ENCODE measurements at regions not wholly inside any gene's neighbourhood (a gene's known extent, or its start where the extent isn't known, plus 50 kb on each side); places are given as distances from the start of the nearest gene placed in this dataset.

DNA sequence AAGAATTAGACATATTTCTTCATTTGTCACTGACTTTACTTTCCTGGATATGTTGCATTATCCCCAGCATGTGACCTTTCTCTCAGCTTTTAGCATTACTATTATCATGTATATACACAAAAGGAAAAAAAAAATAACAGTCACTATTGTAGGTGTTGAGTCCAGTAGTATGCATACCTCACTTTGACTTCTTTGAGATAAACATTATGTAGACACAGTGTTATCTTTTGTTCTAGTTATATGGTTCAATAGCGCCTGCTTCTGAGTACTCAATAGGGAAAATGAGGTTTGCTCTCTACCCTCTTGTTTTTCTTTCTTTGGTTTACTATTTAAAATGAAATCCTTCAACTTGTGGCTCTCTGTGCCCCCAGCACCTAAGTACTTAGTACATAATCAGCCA lies 409.6 kb upstream of the PKN2 start:
- TF ChIP-seq CTCF (IDR thresholded peaks at IDR 0.05) = no peak
- TF ChIP-seq TCF7L2 (IDR thresholded peaks at IDR 0.05; ENCODE audit: low read depth, low read length) = no peak
- TF ChIP-seq POLR2AphosphoS5 (IDR thresholded peaks at IDR 0.05; ENCODE audit: low read depth, low read length) = no peak

All from Panc1 (cell line).